Gastroesophageal sphincter (tissue), 4 donors: ENCODE measurements at regions not wholly inside any gene's neighbourhood (a gene's known extent, or its start where the extent isn't known, plus 50 kb on each side); places are given as distances from the start of the nearest gene placed in this dataset.

Experiments
- ATAC-seq: fragments of 150-250 bp; one replicate; pipeline ENCODE4 v1.9.1; 2016; ENCODE audit warnings: mild to moderate bottlenecking, moderate library complexity
- H3K27ac ChIP-seq, 4 donors: fragments of 200-600 bp; sonication (generic) in 3 of 4; 1 replicate in 3 of 4; 2 replicates in 1 of 4; pipeline ENCODE4 v1.5.1; 2016 to 2019
- H3K27me3 ChIP-seq: fragments of 200-600 bp; sonication (generic); one replicate; pipeline ENCODE4 v1.5.1; 2019
- H3K36me3 ChIP-seq, 2 donors: fragments of 200-600 bp; sonication (generic); one replicate each; pipeline ENCODE4 v1.5.1; 2019; ENCODE audit warnings: control low read depth in 1 of 2
- H3K4me1 ChIP-seq, 3 donors: fragments of 200-600 bp; sonication (generic); 1 replicate in 2 of 3; 2 replicates in 1 of 3; pipeline ENCODE4 v1.5.1; 2016 to 2019; ENCODE audit warnings: control low read depth in 2 of 3
- H3K4me3 ChIP-seq, 2 donors: fragments of 200-600 bp; sonication (generic); one replicate each; pipeline ENCODE4 v1.5.1; 2019; ENCODE audit warnings: mild to moderate bottlenecking in 1 of 2, moderate library complexity in 1 of 2
- H3K9me3 ChIP-seq, 3 donors: fragments of 200-600 bp; sonication (generic); one replicate each; pipeline ENCODE4 v1.5.1; 2017 to 2019; ENCODE audit warnings: control low read depth in 2 of 3
- EP300 ChIP-seq: sonication (generic); formaldehyde crosslinking; IDR thresholded peaks from one replicate; pipeline ENCODE4 v1.6.1; 2017; ENCODE audit warnings: antibody characterized with exemption, mild to moderate bottlenecking
- POLR2A ChIP-seq, 2 donors: fragments of 450-650 bp; IDR thresholded peaks; one replicate each; pipeline ENCODE4 v1.6.1; 2017; ENCODE audit warnings: antibody characterized with exemption in 2 of 2, mild to moderate bottlenecking in 2 of 2, moderate library complexity in 1 of 2
- POLR2AphosphoS5 ChIP-seq: sonication (generic); formaldehyde crosslinking; IDR thresholded peaks from one replicate; pipeline ENCODE4 v1.6.1; 2017; ENCODE audit warnings: antibody characterized with exemption
- WGBS, 2 donors: methylation state at CpG; one replicate each; pipeline ENCODE4 v1.1.5; 2018; ENCODE audit warnings: low coverage in 1 of 2; 5-methylcytosine and 5-hydroxymethylcytosine counted together
- TF ChIP-seq, protein P1 (sequence below), 4 experiments: fragments of 200-600 bp in 2 of 4; fragments of 450-650 bp in 2 of 4; sonication (generic) in 1 of 4; IDR thresholded peaks; one replicate each; pipeline ENCODE4 v1.5.1; 2017 to 2019; ENCODE audit warnings: antibody characterized with exemption in 4 of 4, mild to moderate bottlenecking in 2 of 4, moderate library complexity in 2 of 4

DNA sequence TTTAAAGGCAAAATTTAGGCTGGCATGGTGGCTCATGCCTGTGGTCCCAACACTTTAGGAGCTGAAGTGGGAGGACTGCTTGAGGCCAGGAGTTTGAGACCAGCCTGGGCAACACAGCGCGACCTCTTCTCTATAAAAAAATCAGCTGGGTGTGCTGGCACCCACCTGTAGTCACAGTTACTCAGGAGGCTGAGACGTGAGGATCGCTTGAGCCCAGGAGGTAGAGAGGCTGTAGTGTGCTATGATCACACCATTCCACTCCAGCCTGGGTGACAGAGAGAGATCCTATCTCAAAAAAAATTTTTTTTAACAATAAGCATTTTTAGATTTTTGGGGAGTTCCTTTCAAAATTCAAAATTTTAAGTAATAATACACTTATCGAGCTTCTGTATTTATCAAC, 63.3 kb downstream of the SPATA31C2 start:
- Histone ChIP-seq H3K36me3 (no peaks in the 10 kb centered on the region), H3K27ac (no peak overlapping the region), H3K4me3 (no peak overlapping the region), H3K4me1 (peaks cover 0 to 22% (median 5%) of the 10 kb centered on the region in 3 donors), H3K27me3 (no peaks in the 10 kb centered on the region), H3K9me3 (no peaks in the 10 kb centered on the region)
- TF ChIP-seq POLR2A (IDR thresholded peaks at IDR 0.05) (no peak), EP300 (no peak), POLR2AphosphoS5 (no peak)
- TF ChIP-seq, protein P1, sequence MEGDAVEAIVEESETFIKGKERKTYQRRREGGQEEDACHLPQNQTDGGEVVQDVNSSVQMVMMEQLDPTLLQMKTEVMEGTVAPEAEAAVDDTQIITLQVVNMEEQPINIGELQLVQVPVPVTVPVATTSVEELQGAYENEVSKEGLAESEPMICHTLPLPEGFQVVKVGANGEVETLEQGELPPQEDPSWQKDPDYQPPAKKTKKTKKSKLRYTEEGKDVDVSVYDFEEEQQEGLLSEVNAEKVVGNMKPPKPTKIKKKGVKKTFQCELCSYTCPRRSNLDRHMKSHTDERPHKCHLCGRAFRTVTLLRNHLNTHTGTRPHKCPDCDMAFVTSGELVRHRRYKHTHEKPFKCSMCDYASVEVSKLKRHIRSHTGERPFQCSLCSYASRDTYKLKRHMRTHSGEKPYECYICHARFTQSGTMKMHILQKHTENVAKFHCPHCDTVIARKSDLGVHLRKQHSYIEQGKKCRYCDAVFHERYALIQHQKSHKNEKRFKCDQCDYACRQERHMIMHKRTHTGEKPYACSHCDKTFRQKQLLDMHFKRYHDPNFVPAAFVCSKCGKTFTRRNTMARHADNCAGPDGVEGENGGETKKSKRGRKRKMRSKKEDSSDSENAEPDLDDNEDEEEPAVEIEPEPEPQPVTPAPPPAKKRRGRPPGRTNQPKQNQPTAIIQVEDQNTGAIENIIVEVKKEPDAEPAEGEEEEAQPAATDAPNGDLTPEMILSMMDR (IDR thresholded peaks at IDR 0.05): no peak
- 88 to 92% methylated on average over 5 of the region's 5 CpGs for WGBS, 2 donors
- ATAC-seq: no peak

DNA sequence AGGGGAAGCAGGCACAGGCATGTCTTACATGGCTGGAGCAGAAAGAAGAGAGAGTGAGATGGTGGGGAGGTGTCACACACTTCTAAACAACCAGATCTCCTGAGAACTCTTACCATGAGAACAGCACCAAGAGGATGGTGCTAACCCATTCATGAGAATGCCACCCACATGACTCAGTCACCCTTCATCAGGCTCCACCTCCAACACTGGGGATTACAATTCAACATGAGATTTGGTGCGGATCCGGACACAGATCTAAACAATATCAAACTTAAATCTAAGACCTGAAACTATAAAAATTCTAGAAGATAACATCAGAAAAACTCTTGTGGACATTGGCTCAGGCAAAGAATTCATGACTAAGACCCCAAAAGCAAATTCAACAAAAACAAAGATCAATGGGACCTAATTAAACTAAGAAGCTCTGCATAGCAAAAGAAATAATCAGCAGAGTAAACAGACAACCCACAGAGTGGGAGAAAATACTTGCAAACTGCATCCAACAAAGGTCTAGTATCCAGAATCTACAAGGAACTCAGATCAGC, 65.4 kb downstream of the SPATA31C2 start:
- no peak for ATAC-seq
- no peaks in the 10 kb centered on the region for H3K27me3 ChIP-seq
- no peak overlapping the region for H3K27ac ChIP-seq
- H3K36me3 ChIP-seq: no peaks in the 10 kb centered on the region
- no peaks in the 10 kb centered on the region for H3K9me3 ChIP-seq
- H3K4me1 ChIP-seq: peaks cover 0 to 22% (median 5%) of the 10 kb centered on the region in 3 donors
- H3K4me3 ChIP-seq: no peak overlapping the region
- TF ChIP-seq, protein P1 (IDR thresholded peaks at IDR 0.05): no peak
- TF ChIP-seq POLR2AphosphoS5 (no peak), EP300 (no peak), POLR2A (IDR thresholded peaks at IDR 0.05) (no peak)
- 86 to 94% methylated on average over 2 of the region's 2 CpGs for WGBS, 2 donors

DNA sequence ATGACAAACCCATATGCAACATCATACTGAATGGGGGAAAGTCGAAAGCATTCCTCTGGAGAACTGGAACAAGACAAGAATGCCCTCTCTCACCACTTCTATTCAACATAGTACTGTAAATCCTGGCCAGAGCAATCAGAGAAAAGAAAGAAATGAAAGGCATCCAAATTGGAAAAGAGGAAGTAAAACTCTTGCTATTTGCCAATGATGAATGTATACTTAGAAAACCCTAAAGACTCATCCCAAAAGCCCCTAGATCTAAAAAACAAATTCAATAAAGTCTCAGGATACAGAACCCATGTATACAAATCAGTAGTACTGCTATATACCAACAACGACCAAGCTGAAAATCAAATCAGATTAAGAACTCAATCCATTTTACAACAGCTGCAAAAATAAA, 66.9 kb downstream of the SPATA31C2 start:
- H3K4me1 ChIP-seq: peaks cover 0 to 9% (median 5%) of the 10 kb centered on the region in 3 donors
- no peak overlapping the region for H3K4me3 ChIP-seq
- no peaks in the 10 kb centered on the region for H3K9me3 ChIP-seq
- 80 to 86% methylated on average over 2 of the region's 2 CpGs for WGBS, 2 donors
- H3K36me3 ChIP-seq: no peaks in the 10 kb centered on the region
- no peaks in the 10 kb centered on the region for H3K27me3 ChIP-seq
- no peak overlapping the region for H3K27ac ChIP-seq
- TF ChIP-seq EP300 (no peak), POLR2AphosphoS5 (no peak), POLR2A (IDR thresholded peaks at IDR 0.05) (no peak)
- TF ChIP-seq, protein P1 (IDR thresholded peaks at IDR 0.05): no peak
- ATAC-seq: no peak

DNA sequence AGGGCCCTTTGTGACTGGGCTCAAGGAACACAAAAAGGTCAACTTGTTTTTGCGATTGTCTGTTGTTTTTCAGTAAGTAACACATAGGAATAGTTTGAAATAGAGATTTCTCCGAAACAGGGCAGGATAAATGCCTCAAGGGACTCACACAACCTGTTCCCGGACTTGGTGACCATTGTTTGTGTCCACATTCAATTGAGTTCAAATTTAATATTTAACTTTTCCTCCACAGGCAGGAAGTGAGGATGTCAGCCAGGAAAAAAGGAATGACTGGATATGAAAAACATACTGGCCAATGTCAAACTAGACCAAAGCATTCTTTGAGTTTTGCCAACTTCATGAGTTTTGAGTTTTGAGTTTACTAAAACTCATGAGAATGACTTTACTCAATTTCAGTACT, 72.7 kb downstream of the SPATA31C2 start:
- no peak for ATAC-seq
- Histone ChIP-seq H3K36me3 (no peaks in the 10 kb centered on the region), H3K4me1 (no peaks in the 10 kb centered on the region), H3K27ac (no peak overlapping the region), H3K4me3 (no peak overlapping the region), H3K27me3 (no peaks in the 10 kb centered on the region), H3K9me3 (no peaks in the 10 kb centered on the region)
- TF ChIP-seq, protein P1 (IDR thresholded peaks at IDR 0.05): no peak
- TF ChIP-seq POLR2A (IDR thresholded peaks at IDR 0.05) (no peak), POLR2AphosphoS5 (no peak), EP300 (no peak)
- WGBS, 2 donors: 68 to 73% methylated on average over 2 to 3 of the region's 3 CpGs

DNA sequence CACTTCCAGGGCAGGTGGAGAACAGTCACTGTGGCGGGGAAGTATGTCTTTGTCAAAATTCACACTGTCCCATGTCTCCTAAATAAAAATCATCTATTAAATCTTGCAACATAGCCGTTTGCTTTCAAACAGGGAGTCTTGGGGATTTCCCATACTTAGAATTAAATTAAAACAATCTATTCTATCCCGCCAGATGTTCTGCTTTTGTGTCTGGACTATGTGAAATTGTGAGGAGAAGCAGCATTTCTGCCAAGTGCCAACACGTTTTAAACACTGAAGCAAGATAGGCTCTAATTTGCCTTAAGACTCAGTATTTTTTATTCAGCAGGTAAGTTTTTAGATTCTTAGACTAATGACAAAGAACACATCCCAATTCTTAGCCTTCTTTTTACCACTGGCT, 73.7 kb downstream of the SPATA31C2 start:
- no peak for ATAC-seq
- no peak overlapping the region for H3K27ac ChIP-seq
- no peak overlapping the region for H3K4me3 ChIP-seq
- no peak for TF ChIP-seq EP300
- TF ChIP-seq, protein P1 (IDR thresholded peaks at IDR 0.05): no peak
- no peak for TF ChIP-seq POLR2AphosphoS5
- no peak for TF ChIP-seq POLR2A (IDR thresholded peaks at IDR 0.05)
- no peaks in the 10 kb centered on the region for H3K9me3 ChIP-seq
- H3K36me3 ChIP-seq: no peaks in the 10 kb centered on the region
- H3K27me3 ChIP-seq: no peaks in the 10 kb centered on the region
- 48 to 51% methylated on average over 4 of the region's 4 CpGs for WGBS, 2 donors
- no peaks in the 10 kb centered on the region for H3K4me1 ChIP-seq
